K562 (cell line): ENCODE measurements at regions not wholly inside any gene's neighbourhood (a gene's known extent, or its start where the extent isn't known, plus 50 kb on each side); places are given as distances from the start of the nearest gene placed in this dataset.

Source experiments
- GABPA ChIP-seq: fragments of 200-800 bp; sonication (Bioruptor generic); conservative IDR thresholded peaks from 2 replicates; pipeline ENCODE4 v1.6.1; 2016; ENCODE audit warnings: low read depth, missing genetic modification characterization, missing compliant biosample characterization
- HINFP ChIP-seq: fragments of 450-650 bp; conservative IDR thresholded peaks from 2 replicates; pipeline ENCODE4 v1.6.1; 2016; ENCODE audit warnings: missing genetic modification characterization, low read depth, mild to moderate bottlenecking, control low read depth, missing compliant biosample characterization
- THRA ChIP-seq: fragments of 450-650 bp; IDR thresholded peaks from 2 replicates; pipeline ENCODE4 v1.6.1; 2017; ENCODE audit warnings: mild to moderate bottlenecking, moderate library complexity

GRCh38 chr22:48279461-48279756, 1517.0 kb downstream of the TBC1D22A start:
- TF ChIP-seq HINFP (tag): no peak
- TF ChIP-seq THRA: no peak
- TF ChIP-seq GABPA: no peak
